ENCODE measurements at regions not wholly inside any gene's neighbourhood (a gene's known extent, or its start where the extent isn't known, plus 50 kb on each side); places are given as distances from the start of the nearest gene placed in this dataset.

DNA sequence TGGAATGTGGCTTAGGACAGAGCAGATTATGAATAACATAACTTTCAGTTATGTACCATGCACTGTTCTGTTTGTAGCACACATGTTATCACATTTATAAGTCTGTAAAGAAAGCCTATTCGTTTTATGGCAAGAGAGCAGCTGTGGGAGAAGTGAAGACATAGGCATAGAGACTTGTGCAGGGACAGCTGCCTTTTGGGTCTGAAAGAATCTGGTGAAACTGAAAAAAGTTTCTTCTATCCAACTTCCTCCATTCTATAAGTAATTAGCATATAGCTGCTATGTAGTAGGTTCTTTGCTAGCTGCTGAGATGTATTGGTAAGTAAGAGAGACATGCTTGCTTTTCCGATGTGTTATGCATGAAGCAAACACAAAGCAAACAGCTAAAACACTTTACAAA lies 1095.4 kb upstream of the CADM2 start:
- TF ChIP-seq EZH2 (IDR thresholded peaks at IDR 0.05; ENCODE audit: borderline replicate concordance, low read length): no peak
- TF ChIP-seq, protein P1, sequence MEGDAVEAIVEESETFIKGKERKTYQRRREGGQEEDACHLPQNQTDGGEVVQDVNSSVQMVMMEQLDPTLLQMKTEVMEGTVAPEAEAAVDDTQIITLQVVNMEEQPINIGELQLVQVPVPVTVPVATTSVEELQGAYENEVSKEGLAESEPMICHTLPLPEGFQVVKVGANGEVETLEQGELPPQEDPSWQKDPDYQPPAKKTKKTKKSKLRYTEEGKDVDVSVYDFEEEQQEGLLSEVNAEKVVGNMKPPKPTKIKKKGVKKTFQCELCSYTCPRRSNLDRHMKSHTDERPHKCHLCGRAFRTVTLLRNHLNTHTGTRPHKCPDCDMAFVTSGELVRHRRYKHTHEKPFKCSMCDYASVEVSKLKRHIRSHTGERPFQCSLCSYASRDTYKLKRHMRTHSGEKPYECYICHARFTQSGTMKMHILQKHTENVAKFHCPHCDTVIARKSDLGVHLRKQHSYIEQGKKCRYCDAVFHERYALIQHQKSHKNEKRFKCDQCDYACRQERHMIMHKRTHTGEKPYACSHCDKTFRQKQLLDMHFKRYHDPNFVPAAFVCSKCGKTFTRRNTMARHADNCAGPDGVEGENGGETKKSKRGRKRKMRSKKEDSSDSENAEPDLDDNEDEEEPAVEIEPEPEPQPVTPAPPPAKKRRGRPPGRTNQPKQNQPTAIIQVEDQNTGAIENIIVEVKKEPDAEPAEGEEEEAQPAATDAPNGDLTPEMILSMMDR (IDR thresholded peaks at IDR 0.05; ENCODE audit: low read length): no peak
- H3K36me3 ChIP-seq (ENCODE audit: insufficient read depth, low read length): no peaks in the 10 kb centered on the region
- H3K9ac ChIP-seq (ENCODE audit: low read length): no peak overlapping the region
- no peaks in the 10 kb centered on the region for H3F3A ChIP-seq (ENCODE audit: insufficient read depth, low read length)
- no peaks in the 10 kb centered on the region for H3K4me1 ChIP-seq (ENCODE audit: insufficient read depth, low read length, severe bottlenecking)
- H3K4me3 ChIP-seq (ENCODE audit: low read depth, low read length, poor library complexity, severe bottlenecking): no peak overlapping the region
- H4K20me1 ChIP-seq (ENCODE audit: insufficient read depth, low read length): no peaks in the 10 kb centered on the region
- no peak overlapping the region for H3K4me2 ChIP-seq (ENCODE audit: low read length)
- H2AFZ ChIP-seq (ENCODE audit: low read length): no peak overlapping the region
- H3K9me3 ChIP-seq (ENCODE audit: low read length): no peaks in the 10 kb centered on the region
- H3K9me2 ChIP-seq (ENCODE audit: low read depth, low read length): no peaks in the 10 kb centered on the region
- H3K27me3 ChIP-seq (ENCODE audit: insufficient read depth, low read length): no peaks in the 10 kb centered on the region
- H3K27ac ChIP-seq (ENCODE audit: low read depth, low read length, poor library complexity, severe bottlenecking): no peak overlapping the region
- no peaks in the 10 kb centered on the region for H3K79me2 ChIP-seq (ENCODE audit: insufficient read depth, low read length)

DNA sequence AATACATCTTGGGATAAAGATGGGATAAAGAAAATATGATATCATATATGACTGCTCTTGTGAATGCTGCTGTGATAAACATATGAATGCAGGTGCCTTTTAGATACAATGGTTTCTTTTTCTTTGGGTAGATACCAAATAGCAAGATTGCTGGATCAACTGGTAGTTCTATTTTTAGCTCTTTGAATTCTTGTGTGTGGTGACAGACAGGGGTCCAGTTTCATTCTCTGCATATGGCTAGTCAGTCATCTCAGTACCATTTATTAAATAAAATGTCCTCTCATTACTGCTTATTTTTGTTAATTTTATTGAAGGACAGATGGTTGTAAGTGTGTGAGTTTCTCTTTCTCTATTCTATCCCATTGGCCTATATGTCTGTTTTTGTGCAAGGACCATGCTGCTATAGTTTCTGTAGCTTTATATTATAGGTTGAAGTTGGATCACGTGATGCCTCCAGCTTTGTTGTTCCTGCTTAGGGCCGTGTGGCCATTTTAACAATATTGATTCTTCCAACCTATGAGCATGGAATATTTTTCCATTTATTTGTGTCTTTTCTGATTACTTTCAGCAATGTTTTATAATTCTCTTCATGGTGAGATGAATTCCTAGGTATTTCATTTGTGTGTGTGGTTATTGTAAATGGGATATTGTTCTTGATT lies 1089.8 kb upstream of the CADM2 start:
- Histone ChIP-seq H3K4me2 (ENCODE audit: low read length) (no peak overlapping the region), H2AFZ (ENCODE audit: low read length) (no peak overlapping the region), H3K27me3 (ENCODE audit: insufficient read depth, low read length) (no peaks in the 10 kb centered on the region), H3K36me3 (ENCODE audit: insufficient read depth, low read length) (no peaks in the 10 kb centered on the region), H3K27ac (ENCODE audit: low read depth, low read length, poor library complexity, severe bottlenecking) (no peak overlapping the region), H3K4me3 (ENCODE audit: low read depth, low read length, poor library complexity, severe bottlenecking) (no peak overlapping the region), H3K4me1 (ENCODE audit: insufficient read depth, low read length, severe bottlenecking) (no peaks in the 10 kb centered on the region), H3K79me2 (ENCODE audit: insufficient read depth, low read length) (no peaks in the 10 kb centered on the region), H3K9ac (ENCODE audit: low read length) (no peak overlapping the region), H3K9me2 (ENCODE audit: low read depth, low read length) (no peaks in the 10 kb centered on the region), H3F3A (ENCODE audit: insufficient read depth, low read length) (no peaks in the 10 kb centered on the region), H4K20me1 (ENCODE audit: insufficient read depth, low read length) (no peaks in the 10 kb centered on the region), H3K9me3 (ENCODE audit: low read length) (no peaks in the 10 kb centered on the region)
- TF ChIP-seq EZH2 (IDR thresholded peaks at IDR 0.05; ENCODE audit: borderline replicate concordance, low read length): no peak
- TF ChIP-seq, protein P1 (IDR thresholded peaks at IDR 0.05; ENCODE audit: low read length): no peak

DNA sequence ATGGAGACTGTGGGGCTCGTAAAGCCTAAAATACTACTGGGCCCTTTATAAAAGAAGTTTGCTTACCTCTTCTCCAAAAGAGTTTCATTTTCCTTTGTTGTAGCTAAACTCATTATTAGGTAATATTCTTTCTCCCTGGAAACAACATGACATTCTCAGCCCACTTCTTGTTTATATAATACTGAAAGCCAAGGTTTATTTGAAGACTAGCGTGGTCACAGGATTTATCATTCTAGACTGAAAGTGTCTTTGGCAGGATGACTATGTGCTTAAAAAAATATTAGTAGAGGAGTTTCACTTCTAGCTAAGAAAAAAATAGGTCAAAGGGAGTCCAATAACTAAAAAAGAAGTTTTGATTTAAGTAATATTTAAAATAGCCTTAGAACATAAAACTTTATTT lies 1085.2 kb upstream of the CADM2 start:
- Histone ChIP-seq H3K9me3 (ENCODE audit: low read length) (no peaks in the 10 kb centered on the region), H3K27me3 (ENCODE audit: insufficient read depth, low read length) (no peaks in the 10 kb centered on the region), H2AFZ (ENCODE audit: low read length) (no peak overlapping the region), H3K36me3 (ENCODE audit: insufficient read depth, low read length) (no peaks in the 10 kb centered on the region), H3K79me2 (ENCODE audit: insufficient read depth, low read length) (no peaks in the 10 kb centered on the region), H3K4me2 (ENCODE audit: low read length) (no peak overlapping the region), H4K20me1 (ENCODE audit: insufficient read depth, low read length) (no peaks in the 10 kb centered on the region), H3K9ac (ENCODE audit: low read length) (no peak overlapping the region), H3K9me2 (ENCODE audit: low read depth, low read length) (no peaks in the 10 kb centered on the region), H3F3A (ENCODE audit: insufficient read depth, low read length) (no peaks in the 10 kb centered on the region), H3K4me1 (ENCODE audit: insufficient read depth, low read length, severe bottlenecking) (no peaks in the 10 kb centered on the region), H3K4me3 (ENCODE audit: low read depth, low read length, poor library complexity, severe bottlenecking) (no peak overlapping the region), H3K27ac (ENCODE audit: low read depth, low read length, poor library complexity, severe bottlenecking) (no peak overlapping the region)
- TF ChIP-seq EZH2 (IDR thresholded peaks at IDR 0.05; ENCODE audit: borderline replicate concordance, low read length): no peak
- TF ChIP-seq, protein P1 (IDR thresholded peaks at IDR 0.05; ENCODE audit: low read length): no peak

Measured in OCI-LY1 (cell line).